OCI-LY7 (cell line): ENCODE measurements at regions not wholly inside any gene's neighbourhood (a gene's known extent, or its start where the extent isn't known, plus 50 kb on each side); places are given as distances from the start of the nearest gene placed in this dataset.

Experiments used
- BruUV-seq: library from RNA; stranded (reverse); fragments of 400-500 nt; replicated peaks from 2 replicates; lab custom pipeline; 2021; lab: Mats Ljungman, UMichigan
- CTCF ChIA-PET: fragments of 300-600 bp; sonication (Branson Sonifier 250); formaldehyde crosslinking; loops from one replicate; lab custom pipeline; 2022; ENCODE audit warnings: antibody characterized with exemption; ENCODE audit not compliant: unreplicated experiment; lab: Charles Lee
- POLR2A ChIA-PET: fragments of 300-600 bp; sonication (Branson Sonifier 250); formaldehyde crosslinking; loops from one replicate; lab custom pipeline; 2022; ENCODE audit warnings: antibody characterized with exemption; lab: Charles Lee
- DNase-seq: peaks from one replicate; pipeline ENCODE4 v3.0.0-alpha.2; 2015; ENCODE audit warnings: low spot score
- H2AFZ ChIP-seq: fragments of 200-600 bp; sonication (generic), shearing (Covaris generic); 2 replicates; pipeline ENCODE4 v1.6.1; 2014; ENCODE audit warnings: mild to moderate bottlenecking, antibody characterized with exemption, low read length, moderate library complexity
- H3K27ac ChIP-seq: fragments of 200-600 bp; sonication (generic); 2 replicates; pipeline ENCODE4 v1.5.1; 2014; ENCODE audit warnings: mixed run types, low read depth, mild to moderate bottlenecking, moderate library complexity, low read length, inconsistent platforms; ENCODE audit not compliant: poor library complexity, severe bottlenecking
- H3K36me3 ChIP-seq: fragments of 200-600 bp; sonication (generic); 2 replicates; pipeline ENCODE4 v1.6.1; 2014; ENCODE audit warnings: mild to moderate bottlenecking, antibody characterized with exemption, low read length, moderate library complexity, mixed read lengths; ENCODE audit not compliant: insufficient read depth
- H3K4me1 ChIP-seq: fragments of 200-600 bp; sonication (generic); 2 replicates; pipeline ENCODE4 v1.5.1; 2014; ENCODE audit warnings: mild to moderate bottlenecking, low read length; ENCODE audit not compliant: insufficient read depth, poor library complexity, severe bottlenecking
- H3K4me2 ChIP-seq: fragments of 200-600 bp; sonication (generic); 2 replicates; pipeline ENCODE4 v1.6.1; 2014; ENCODE audit warnings: mild to moderate bottlenecking, low read length
- H3K4me3 ChIP-seq: fragments of 200-600 bp; sonication (generic); 2 replicates; pipeline ENCODE4 v1.5.1; 2014; ENCODE audit warnings: mild to moderate bottlenecking, low read depth, low read length; ENCODE audit not compliant: poor library complexity, severe bottlenecking
- H3K79me2 ChIP-seq: fragments of 200-600 bp; sonication (generic); 2 replicates; pipeline ENCODE4 v1.6.1; 2016; ENCODE audit warnings: low read depth, mild to moderate bottlenecking, low read length, moderate library complexity, mixed read lengths; ENCODE audit not compliant: insufficient read depth
- H3K9me2 ChIP-seq: fragments of 200-600 bp; sonication (generic); 2 replicates; pipeline ENCODE4 v1.6.1; 2016; ENCODE audit warnings: mild to moderate bottlenecking, low read length, mixed read lengths; ENCODE audit not compliant: insufficient read depth
- H3K9me3 ChIP-seq: fragments of 200-600 bp; sonication (generic); 2 replicates; pipeline ENCODE4 v1.6.1; 2014; ENCODE audit warnings: mild to moderate bottlenecking, mixed run types, low read length, mixed read lengths
- H4K20me1 ChIP-seq: fragments of 200-600 bp; sonication (generic); 2 replicates; pipeline ENCODE4 v1.6.1; 2014; ENCODE audit warnings: mild to moderate bottlenecking, antibody characterized with exemption, low read length, moderate library complexity, mixed read lengths; ENCODE audit not compliant: insufficient read depth
- EZH2phosphoT487 ChIP-seq: fragments of 200-600 bp; sonication (generic); IDR thresholded peaks from 2 replicates; pipeline ENCODE4 v1.6.1; 2018; ENCODE audit warnings: low read depth, borderline replicate concordance, mild to moderate bottlenecking, mixed run types, antibody characterized with exemption, low read length, moderate library complexity, mixed read lengths
- intact Hi-C: fragments of 100-400 bp; cut with micrococcal nuclease; formaldehyde crosslinking; loops from one replicate; pipeline ENCODE4 v1.10.0; 2022; ENCODE audit not compliant: unreplicated experiment
- TF ChIP-seq, protein P1 (sequence below): fragments of 200-600 bp; sonication (generic); conservative IDR thresholded peaks from 2 replicates; pipeline ENCODE4 v1.5.1; 2014; ENCODE audit warnings: mild to moderate bottlenecking, antibody characterized with exemption, low read length, moderate library complexity, mixed read lengths

DNA sequence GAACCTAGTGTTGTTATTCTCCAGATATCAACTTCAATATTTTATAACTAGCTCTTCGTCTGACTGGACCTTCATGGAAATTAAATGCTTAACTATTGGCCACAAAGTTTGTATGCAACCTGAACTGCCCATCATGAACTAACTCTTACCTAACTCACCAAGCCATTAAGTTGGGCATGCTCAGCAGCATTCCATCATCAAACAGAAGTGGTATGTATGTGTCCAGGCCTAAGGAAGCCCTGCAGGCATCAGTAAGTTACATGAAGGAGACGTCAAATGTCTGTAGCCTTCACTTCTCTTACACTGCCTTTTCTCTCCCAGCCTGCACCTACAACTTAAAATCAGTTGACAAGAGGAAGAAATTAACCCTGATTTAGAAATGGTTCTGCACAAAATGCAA is 1639.2 kb upstream of the PABPC4L start:
- ChIA-PET CTCF (no interaction called here), POLR2A (no interaction called here)
- H3K27ac ChIP-seq: no peak overlapping the region
- no peaks in the 10 kb centered on the region for H3K4me1 ChIP-seq
- H3K4me2 ChIP-seq: no peak overlapping the region
- no peaks in the 10 kb centered on the region for H3K79me2 ChIP-seq
- DNase-seq: no peak
- no peaks in the 10 kb centered on the region for H4K20me1 ChIP-seq
- no peaks in the 10 kb centered on the region for H3K9me2 ChIP-seq
- no TSS peak for BruUV-seq
- no peaks in the 10 kb centered on the region for H3K36me3 ChIP-seq
- H3K4me3 ChIP-seq: no peak overlapping the region
- intact Hi-C loops: no loop called here
- H3K9me3 ChIP-seq: no peaks in the 10 kb centered on the region
- no peak for TF ChIP-seq EZH2phosphoT487
- TF ChIP-seq, protein P1, sequence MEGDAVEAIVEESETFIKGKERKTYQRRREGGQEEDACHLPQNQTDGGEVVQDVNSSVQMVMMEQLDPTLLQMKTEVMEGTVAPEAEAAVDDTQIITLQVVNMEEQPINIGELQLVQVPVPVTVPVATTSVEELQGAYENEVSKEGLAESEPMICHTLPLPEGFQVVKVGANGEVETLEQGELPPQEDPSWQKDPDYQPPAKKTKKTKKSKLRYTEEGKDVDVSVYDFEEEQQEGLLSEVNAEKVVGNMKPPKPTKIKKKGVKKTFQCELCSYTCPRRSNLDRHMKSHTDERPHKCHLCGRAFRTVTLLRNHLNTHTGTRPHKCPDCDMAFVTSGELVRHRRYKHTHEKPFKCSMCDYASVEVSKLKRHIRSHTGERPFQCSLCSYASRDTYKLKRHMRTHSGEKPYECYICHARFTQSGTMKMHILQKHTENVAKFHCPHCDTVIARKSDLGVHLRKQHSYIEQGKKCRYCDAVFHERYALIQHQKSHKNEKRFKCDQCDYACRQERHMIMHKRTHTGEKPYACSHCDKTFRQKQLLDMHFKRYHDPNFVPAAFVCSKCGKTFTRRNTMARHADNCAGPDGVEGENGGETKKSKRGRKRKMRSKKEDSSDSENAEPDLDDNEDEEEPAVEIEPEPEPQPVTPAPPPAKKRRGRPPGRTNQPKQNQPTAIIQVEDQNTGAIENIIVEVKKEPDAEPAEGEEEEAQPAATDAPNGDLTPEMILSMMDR: no peak
- H2AFZ ChIP-seq: no peak overlapping the region

DNA sequence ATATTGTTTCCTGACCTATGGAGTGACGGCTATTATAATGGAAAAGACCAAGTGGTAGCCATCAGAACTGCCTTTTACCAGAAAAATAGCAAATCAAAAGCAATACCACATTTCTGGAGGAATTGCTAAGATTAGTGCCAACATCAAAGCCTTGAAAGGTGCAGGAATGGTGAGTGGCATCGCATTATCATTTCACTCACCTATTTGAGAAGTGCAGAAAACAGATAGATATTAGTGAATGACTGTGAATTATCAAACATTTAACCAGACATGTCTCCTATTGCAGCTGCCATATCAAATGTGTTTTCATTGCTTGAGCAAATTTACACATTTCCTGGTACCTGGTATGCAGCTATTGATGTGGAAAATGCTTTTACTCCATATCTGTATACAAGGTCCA is 1638.1 kb upstream of the PABPC4L start:
- intact Hi-C loops: no loop called here
- no peaks in the 10 kb centered on the region for H4K20me1 ChIP-seq
- no peaks in the 10 kb centered on the region for H3K9me2 ChIP-seq
- DNase-seq: no peak
- H3K4me2 ChIP-seq: no peak overlapping the region
- ChIA-PET CTCF (no interaction called here), POLR2A (no interaction called here)
- no peaks in the 10 kb centered on the region for H3K36me3 ChIP-seq
- no peak overlapping the region for H2AFZ ChIP-seq
- H3K9me3 ChIP-seq: no peaks in the 10 kb centered on the region
- no TSS peak for BruUV-seq
- no peak overlapping the region for H3K27ac ChIP-seq
- no peak for TF ChIP-seq EZH2phosphoT487
- TF ChIP-seq, protein P1: no peak
- H3K79me2 ChIP-seq: no peaks in the 10 kb centered on the region
- H3K4me3 ChIP-seq: no peak overlapping the region
- H3K4me1 ChIP-seq: no peaks in the 10 kb centered on the region

DNA sequence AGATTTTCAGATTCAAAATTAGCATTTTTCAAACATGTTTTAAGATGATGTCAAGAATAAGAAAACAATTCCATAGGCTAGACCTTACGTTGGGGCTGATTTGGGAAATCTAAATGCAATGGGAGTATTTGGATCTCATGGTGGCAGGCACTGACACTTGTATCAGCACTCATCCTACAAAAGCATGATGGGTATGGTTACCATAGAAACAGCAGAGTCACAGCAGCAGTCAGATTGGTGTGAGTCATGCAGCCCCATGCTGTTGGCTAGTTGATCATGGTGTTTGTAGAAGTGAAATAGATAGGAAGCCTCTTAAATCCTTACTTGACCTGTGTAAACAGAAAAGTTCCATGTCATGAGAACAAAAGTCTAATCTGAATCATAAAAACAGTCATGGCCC is 1637.3 kb upstream of the PABPC4L start:
- H4K20me1 ChIP-seq: no peaks in the 10 kb centered on the region
- TF ChIP-seq, protein P1: no peak
- no peak for TF ChIP-seq EZH2phosphoT487
- no TSS peak for BruUV-seq
- no peaks in the 10 kb centered on the region for H3K9me2 ChIP-seq
- H3K9me3 ChIP-seq: no peaks in the 10 kb centered on the region
- H3K27ac ChIP-seq: no peak overlapping the region
- no peak overlapping the region for H2AFZ ChIP-seq
- H3K4me2 ChIP-seq: no peak overlapping the region
- no peak for DNase-seq
- H3K4me1 ChIP-seq: no peaks in the 10 kb centered on the region
- no peak overlapping the region for H3K4me3 ChIP-seq
- ChIA-PET POLR2A (no interaction called here), CTCF (no interaction called here)
- no peaks in the 10 kb centered on the region for H3K79me2 ChIP-seq
- H3K36me3 ChIP-seq: no peaks in the 10 kb centered on the region
- intact Hi-C loops: no loop called here
